Activated naive CD4-positive, alpha-beta T cell treated with anti-CD3 and anti-CD28 coated beads, Interleukin-2, amount 50 U/mL, for 24 hours (primary cell): ENCODE measurements at regions not wholly inside any gene's neighbourhood (a gene's known extent, or its start where the extent isn't known, plus 50 kb on each side); places are given as distances from the start of the nearest gene placed in this dataset.
"Not testable (repeated sequence)": the region's sequence is repeated elsewhere in the genome, so short reads cannot be mapped to it uniquely, and the experiment has no call there.

Experiments
- H3K27ac Mint-ChIP-seq: one replicate; pipeline ENCODE4 v1.8.0; 2021; ENCODE audit warnings: mild to moderate bottlenecking, mixed read lengths
- H3K27me3 Mint-ChIP-seq: one replicate; pipeline ENCODE4 v1.8.0; 2021; ENCODE audit warnings: mixed read lengths
- H3K36me3 Mint-ChIP-seq: one replicate; pipeline ENCODE4 v1.8.0; 2021; ENCODE audit warnings: mixed read lengths
- H3K4me1 Mint-ChIP-seq: one replicate; pipeline ENCODE4 v1.8.0; 2021; ENCODE audit warnings: mixed read lengths
- H3K4me3 Mint-ChIP-seq: one replicate; pipeline ENCODE4 v1.8.0; 2021; ENCODE audit warnings: mild to moderate bottlenecking, mixed read lengths
- H3K9me3 Mint-ChIP-seq: one replicate; pipeline ENCODE4 v1.8.0; 2021; ENCODE audit warnings: mixed read lengths

DNA sequence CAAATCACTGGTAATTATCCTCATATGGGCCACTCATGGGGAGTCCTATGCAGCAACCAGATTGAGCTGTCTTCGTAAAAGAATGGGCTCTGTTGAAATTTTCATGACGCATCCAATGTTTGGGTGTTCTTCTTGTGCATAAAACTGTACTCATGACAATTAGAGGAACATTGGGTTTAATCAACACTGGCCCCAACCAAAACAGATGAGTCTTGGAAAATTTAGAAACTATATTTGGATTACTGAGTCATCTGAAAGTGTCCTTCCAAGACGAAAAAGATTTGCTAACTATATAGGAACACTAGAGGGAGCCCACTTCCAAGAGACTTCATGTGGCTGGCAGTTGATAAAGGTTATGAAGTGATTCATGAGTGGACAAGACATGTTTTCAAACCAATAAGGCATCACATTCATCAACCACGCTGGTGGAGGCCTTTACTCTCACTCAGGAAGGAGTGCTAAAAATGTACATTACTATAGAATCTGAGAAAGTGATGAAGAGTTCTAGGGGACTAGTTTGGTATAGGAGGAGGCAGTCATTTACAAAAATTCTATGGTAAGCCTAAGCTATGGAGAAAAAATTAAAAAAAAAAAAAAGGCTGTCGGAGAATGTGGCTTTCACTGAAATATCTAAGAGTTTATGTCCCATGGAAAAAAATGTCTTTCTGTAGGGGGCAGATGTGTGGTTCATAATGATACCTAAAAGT lies 313.5 kb downstream of the PRDM9 start:
- no peaks in the 10 kb centered on the region for H3K36me3 Mint-ChIP-seq
- peaks cover 6% of the 10 kb centered on the region for H3K9me3 Mint-ChIP-seq
- H3K27me3 Mint-ChIP-seq: no peaks in the 10 kb centered on the region
- H3K27ac Mint-ChIP-seq: no peak overlapping the region
- no peak overlapping the region for H3K4me3 Mint-ChIP-seq
- no peaks in the 10 kb centered on the region for H3K4me1 Mint-ChIP-seq

DNA sequence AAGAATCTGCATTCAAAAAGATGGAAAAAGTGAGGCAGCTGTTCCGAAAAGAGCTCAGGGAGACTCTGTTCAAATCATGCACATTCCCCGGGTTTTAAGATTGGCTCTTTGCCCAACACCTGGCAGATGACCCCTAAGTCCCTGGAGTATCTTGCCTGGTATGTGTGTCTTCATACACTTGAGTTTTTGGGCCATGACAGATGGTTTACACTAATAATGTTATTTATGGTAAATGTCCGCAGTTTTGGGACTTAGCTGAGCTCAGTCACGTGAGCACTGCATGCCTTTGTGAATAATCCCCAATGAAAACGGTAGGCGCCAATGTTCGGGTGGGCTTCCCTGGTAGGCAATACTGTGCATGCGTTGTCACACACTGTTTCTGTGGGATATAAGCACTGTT lies 316.1 kb downstream of the PRDM9 start:
- no peak overlapping the region for H3K4me3 Mint-ChIP-seq
- no peak overlapping the region for H3K27ac Mint-ChIP-seq
- H3K4me1 Mint-ChIP-seq: no peaks in the 10 kb centered on the region
- no peaks in the 10 kb centered on the region for H3K36me3 Mint-ChIP-seq
- H3K9me3 Mint-ChIP-seq: peaks cover 6% of the 10 kb centered on the region
- no peaks in the 10 kb centered on the region for H3K27me3 Mint-ChIP-seq

GRCh38 chr5:23825196-23825595 lies 317.8 kb downstream of the PRDM9 start:
- Mint-ChIP-seq H3K27ac (no peak overlapping the region), H3K4me1 (no peaks in the 10 kb centered on the region)

GRCh38 chr5:23840083-23840482 lies 332.7 kb downstream of the PRDM9 start:
- Mint-ChIP-seq H3K36me3 (no peaks in the 10 kb centered on the region), H3K27ac (no peak overlapping the region), H3K9me3 (peaks cover 4% of the 10 kb centered on the region), H3K27me3 (no peaks in the 10 kb centered on the region), H3K4me1 (no peaks in the 10 kb centered on the region), H3K4me3 (no peak overlapping the region)

More at GRCh38 chr5:23825196-23825595, 317.8 kb downstream of the PRDM9 start:
- H3K36me3 Mint-ChIP-seq: no peaks in the 10 kb centered on the region
- H3K27me3 Mint-ChIP-seq: no peaks in the 10 kb centered on the region
- no peak overlapping the region for H3K4me3 Mint-ChIP-seq
- H3K9me3 Mint-ChIP-seq: peaks cover 6% of the 10 kb centered on the region

DNA sequence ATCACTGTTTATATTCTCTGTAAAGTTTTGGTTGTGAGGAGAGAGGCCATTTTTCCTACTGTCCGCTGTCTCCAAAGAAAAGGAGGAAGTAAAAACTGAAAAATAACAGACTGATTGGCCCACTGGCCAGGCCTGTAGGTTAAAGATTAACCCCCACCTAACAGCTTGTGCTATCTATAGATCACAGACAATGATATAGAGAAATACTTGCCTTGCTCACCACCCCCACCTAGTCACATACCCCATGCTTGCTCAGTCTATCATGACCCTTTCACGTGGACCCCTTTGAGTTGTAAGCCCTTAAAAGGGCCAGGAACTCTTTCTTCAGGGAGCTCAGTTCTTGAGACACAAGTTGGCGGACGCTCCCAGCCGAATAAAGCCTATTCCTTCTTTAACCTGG lies 357.4 kb downstream of the PRDM9 start:
- Mint-ChIP-seq H3K4me1 (no peaks in the 10 kb centered on the region), H3K4me3 (no peak overlapping the region)

DNA sequence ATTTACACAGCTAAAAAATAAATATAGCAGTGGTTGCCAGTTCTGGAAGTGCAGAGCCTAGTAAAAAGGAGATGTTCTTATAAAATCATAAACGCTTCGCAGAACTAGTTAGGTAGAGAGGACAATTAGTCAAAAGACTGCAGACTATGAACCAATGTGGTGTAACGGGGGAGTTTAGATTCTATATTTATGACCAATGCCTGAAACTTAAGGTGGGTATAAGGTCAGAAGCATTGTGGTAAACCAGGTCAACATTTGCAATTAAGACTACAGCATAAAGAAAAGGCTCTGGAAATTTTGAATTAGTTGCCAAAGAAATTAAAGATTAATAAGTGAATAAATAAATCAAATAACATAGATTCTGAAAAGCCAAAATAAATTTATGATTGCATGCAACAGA lies 370.4 kb downstream of the PRDM9 start:
- Mint-ChIP-seq H3K4me3 (no peak overlapping the region), H3K36me3 (no peaks in the 10 kb centered on the region), H3K27me3 (no peaks in the 10 kb centered on the region), H3K27ac (no peak overlapping the region), H3K9me3 (no peaks in the 10 kb centered on the region), H3K4me1 (no peaks in the 10 kb centered on the region)

More for the DNA sequence above, 357.4 kb downstream of the PRDM9 start:
- peaks cover 4% of the 10 kb centered on the region for H3K9me3 Mint-ChIP-seq
- no peak overlapping the region for H3K27ac Mint-ChIP-seq
- H3K36me3 Mint-ChIP-seq: no peaks in the 10 kb centered on the region
- no peaks in the 10 kb centered on the region for H3K27me3 Mint-ChIP-seq

- Mint-ChIP-seq H3K4me3 (no peak overlapping the region), H3K27ac (no peak overlapping the region), H3K36me3 (no peaks in the 10 kb centered on the region), H3K27me3 (no peaks in the 10 kb centered on the region), H3K4me1 (no peaks in the 10 kb centered on the region), H3K9me3 (no peaks in the 10 kb centered on the region)
These were observed 377.1 kb downstream of the PRDM9 start for GRCh38 chr5:23884405-23885031.

DNA sequence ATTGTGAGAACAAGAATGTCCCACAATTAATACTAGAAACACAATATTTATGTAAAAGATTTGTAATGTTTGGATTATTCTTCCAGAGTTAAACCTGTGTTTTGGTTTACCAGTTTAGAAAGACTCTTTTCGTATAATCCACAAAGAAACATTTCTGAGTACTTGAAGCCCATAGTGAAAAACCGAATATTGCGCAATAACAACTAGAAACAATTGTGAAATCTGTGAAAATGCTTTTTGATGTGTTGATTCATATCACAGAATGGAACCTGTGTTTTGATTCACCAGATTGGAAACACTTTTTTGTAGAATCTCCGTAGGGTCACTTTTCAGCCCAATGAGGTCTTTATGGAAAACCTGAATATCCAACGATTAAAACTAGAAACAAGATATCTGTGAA lies 386.2 kb downstream of the PRDM9 start:
- H3K36me3 Mint-ChIP-seq: no peaks in the 10 kb centered on the region
- no peaks in the 10 kb centered on the region for H3K4me1 Mint-ChIP-seq
- H3K9me3 Mint-ChIP-seq: no peaks in the 10 kb centered on the region
- H3K27me3 Mint-ChIP-seq: no peaks in the 10 kb centered on the region
- H3K4me3 Mint-ChIP-seq: no peak overlapping the region
- no peak overlapping the region for H3K27ac Mint-ChIP-seq

DNA sequence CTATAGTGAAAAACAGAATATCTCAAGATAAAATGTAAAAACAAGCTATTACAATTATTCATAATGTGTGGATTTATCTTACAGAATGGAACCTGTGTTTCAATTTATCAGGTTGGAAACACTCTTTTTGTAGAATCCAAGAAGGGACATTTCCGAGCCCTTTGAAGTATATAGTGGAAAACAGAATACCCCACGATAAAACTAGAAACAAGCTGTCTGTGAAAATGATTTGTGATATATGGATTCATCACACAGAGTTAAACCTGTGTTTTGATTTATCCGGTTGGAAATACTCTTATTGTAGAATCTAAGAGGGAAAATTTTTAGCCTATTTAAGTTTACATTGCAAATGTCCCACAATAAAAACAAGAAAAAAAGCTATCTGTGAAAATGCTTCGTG lies 388.2 kb downstream of the PRDM9 start:
- H3K9me3 Mint-ChIP-seq: no peaks in the 10 kb centered on the region
- no peaks in the 10 kb centered on the region for H3K36me3 Mint-ChIP-seq
- H3K27me3 Mint-ChIP-seq: no peaks in the 10 kb centered on the region
- H3K4me3 Mint-ChIP-seq: no peak overlapping the region
- H3K27ac Mint-ChIP-seq: no peak overlapping the region
- H3K4me1 Mint-ChIP-seq: no peaks in the 10 kb centered on the region

DNA sequence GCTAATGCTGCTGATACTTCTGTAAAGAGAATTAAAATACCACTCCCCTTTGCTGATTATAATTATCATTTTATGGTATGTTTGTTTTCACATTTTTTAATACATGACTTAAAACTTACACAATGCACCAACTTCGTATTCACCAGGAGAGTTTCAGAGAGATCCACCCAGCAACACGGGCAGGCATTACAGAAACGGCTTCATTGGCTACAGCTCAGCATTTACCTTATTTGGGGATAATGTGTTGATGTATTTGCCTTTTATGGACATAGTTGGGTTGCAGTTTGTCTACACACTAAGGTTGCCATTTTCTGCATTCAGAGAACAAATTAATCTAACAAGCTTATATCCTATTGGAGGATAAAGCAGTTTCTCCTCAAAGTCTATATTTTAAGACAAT lies 423.6 kb downstream of the PRDM9 start:
- Mint-ChIP-seq H3K9me3 (peaks cover 13% of the 10 kb centered on the region), H3K4me1 (no peaks in the 10 kb centered on the region), H3K36me3 (no peaks in the 10 kb centered on the region), H3K27me3 (no peaks in the 10 kb centered on the region), H3K4me3 (no peak overlapping the region), H3K27ac (no peak overlapping the region)

GRCh38 chr5:23951261-23951928 lies 444.0 kb downstream of the PRDM9 start:
- H3K27me3 Mint-ChIP-seq, H3K36me3 Mint-ChIP-seq, H3K27ac Mint-ChIP-seq, H3K4me1 Mint-ChIP-seq, H3K4me3 Mint-ChIP-seq: not testable (repeated sequence)
- H3K9me3 Mint-ChIP-seq: peaks cover 17% of the 10 kb centered on the region

- Mint-ChIP-seq H3K27ac (no peak overlapping the region), H3K4me3 (no peak overlapping the region), H3K27me3 (no peaks in the 10 kb centered on the region), H3K4me1 (no peaks in the 10 kb centered on the region), H3K9me3 (peaks cover 12% of the 10 kb centered on the region), H3K36me3 (no peaks in the 10 kb centered on the region)
These were observed 456.0 kb downstream of the PRDM9 start for GRCh38 chr5:23963449-23963848.

DNA sequence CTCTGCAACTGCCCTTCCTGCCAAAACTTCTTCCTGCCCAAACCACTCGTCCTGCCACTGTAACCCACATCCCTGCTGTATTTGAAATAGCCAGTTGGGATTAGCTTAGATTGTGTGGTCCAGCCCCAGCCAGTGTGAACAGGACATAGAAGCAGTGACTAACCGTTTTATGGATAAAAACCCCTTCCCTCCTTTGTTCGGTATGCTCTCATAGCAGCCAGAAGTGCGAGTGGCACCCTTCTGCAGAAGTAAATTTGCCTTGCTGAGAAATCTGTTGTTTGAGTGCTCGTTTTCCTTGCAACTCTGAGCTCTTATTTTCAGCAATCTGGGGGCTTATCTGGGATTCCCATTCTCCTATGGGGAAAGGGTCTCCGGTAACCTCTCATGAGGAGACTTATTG lies 470.0 kb downstream of the PRDM9 start:
- no peak overlapping the region for H3K4me3 Mint-ChIP-seq
- no peaks in the 10 kb centered on the region for H3K27me3 Mint-ChIP-seq
- no peaks in the 10 kb centered on the region for H3K36me3 Mint-ChIP-seq
- peaks cover 17% of the 10 kb centered on the region for H3K9me3 Mint-ChIP-seq
- H3K4me1 Mint-ChIP-seq: no peaks in the 10 kb centered on the region
- H3K27ac Mint-ChIP-seq: no peak overlapping the region

DNA sequence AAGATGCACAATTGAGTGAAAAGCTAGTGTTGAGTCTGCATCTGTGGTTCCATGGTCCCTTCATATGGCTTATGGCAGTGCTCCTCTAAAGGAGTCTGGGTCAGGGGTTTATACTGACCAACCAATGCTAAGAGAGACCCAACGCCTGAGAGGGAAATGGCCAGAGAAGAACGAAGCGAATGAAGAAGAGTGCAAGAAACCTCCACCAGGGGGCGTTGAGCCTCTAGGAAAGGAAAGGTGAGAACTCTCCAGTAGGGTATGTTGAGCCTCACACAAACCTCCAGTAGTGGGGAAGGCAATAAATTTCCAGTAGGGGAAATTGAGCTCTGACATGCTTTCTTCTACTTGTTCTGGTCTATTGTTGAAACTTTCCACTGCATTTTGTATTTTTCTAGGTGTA lies 470.6 kb downstream of the PRDM9 start:
- H3K4me1 Mint-ChIP-seq: no peaks in the 10 kb centered on the region
- no peaks in the 10 kb centered on the region for H3K36me3 Mint-ChIP-seq
- H3K27ac Mint-ChIP-seq: no peak overlapping the region
- H3K4me3 Mint-ChIP-seq: no peak overlapping the region
- H3K27me3 Mint-ChIP-seq: no peaks in the 10 kb centered on the region
- peaks cover 17% of the 10 kb centered on the region for H3K9me3 Mint-ChIP-seq

GRCh38 chr5:23991406-23991805 lies 484.0 kb downstream of the PRDM9 start:
- Mint-ChIP-seq H3K4me3 (no peak overlapping the region), H3K27ac (no peak overlapping the region), H3K36me3 (no peaks in the 10 kb centered on the region)

DNA sequence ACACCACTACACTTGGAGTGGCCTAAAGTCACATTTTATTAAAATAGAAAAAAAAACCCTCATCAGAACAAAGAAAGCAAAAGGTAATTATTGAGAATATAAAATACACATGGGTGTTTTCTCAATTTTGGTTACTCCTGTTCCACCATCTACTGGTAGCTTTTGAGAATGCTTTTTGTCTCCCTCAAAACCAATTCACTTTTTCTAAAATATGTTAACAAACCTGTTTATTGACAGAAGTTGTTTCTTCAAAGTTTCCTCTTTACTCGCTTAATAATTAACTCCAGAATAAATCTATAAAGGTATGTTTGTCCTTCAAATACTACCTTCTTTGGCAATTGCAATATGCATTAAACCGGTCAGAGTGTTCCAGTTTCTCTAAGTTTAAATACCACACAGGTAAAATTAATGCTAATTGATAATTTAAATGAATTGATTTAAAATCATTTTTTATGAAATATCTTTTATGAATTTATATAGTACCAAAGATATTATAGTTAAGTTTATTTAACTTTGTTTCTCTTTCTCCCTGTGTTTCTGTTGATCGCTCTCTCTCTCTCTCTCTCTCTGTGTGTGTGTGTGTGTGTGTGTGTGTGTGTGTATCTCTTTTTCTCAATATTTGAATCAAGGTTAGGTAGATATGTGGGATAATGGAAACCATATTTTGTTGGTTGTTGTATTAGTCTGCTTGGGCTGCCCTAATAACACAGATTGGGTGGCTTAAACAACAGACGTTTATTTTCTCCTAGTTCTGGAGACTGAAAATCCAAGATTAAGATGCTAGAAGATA lies 487.4 kb downstream of the PRDM9 start:
- Mint-ChIP-seq H3K27me3 (no peaks in the 10 kb centered on the region), H3K27ac (no peak overlapping the region), H3K36me3 (no peaks in the 10 kb centered on the region), H3K4me3 (no peak overlapping the region), H3K4me1 (no peaks in the 10 kb centered on the region), H3K9me3 (peaks cover 17% of the 10 kb centered on the region)

More at GRCh38 chr5:23991406-23991805, 484.0 kb downstream of the PRDM9 start:
- peaks cover 20% of the 10 kb centered on the region for H3K9me3 Mint-ChIP-seq
- no peaks in the 10 kb centered on the region for H3K27me3 Mint-ChIP-seq
- H3K4me1 Mint-ChIP-seq: no peaks in the 10 kb centered on the region
